ENCODE measurements at regions not wholly inside any gene's neighbourhood (a gene's known extent, or its start where the extent isn't known, plus 50 kb on each side); places are given as distances from the start of the nearest gene placed in this dataset.
A peak's percentile ranks its signal among the peaks of the same experiment; 100 is the strongest.

DNA sequence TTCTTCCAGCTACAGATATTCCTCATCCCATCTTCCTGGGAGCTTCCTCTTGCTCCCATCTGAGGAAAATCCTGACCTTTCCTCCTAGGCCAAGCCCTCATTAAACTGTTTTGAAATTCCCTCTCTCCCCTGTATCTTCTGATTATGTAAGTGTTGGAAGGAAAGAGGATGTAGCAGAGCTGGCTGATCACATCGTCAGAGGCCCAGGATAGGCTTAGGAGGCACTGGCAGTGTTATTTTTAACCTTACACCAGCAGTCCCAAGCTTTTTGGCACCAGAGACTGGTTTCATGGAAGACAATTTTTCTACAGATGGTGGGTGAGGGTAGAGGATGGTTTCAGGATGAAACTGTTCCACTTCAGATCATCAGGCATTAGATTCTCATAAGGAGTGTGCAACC is 630.4 kb downstream of the EPHA4 start:
- DNase-seq, result no peak

DNA sequence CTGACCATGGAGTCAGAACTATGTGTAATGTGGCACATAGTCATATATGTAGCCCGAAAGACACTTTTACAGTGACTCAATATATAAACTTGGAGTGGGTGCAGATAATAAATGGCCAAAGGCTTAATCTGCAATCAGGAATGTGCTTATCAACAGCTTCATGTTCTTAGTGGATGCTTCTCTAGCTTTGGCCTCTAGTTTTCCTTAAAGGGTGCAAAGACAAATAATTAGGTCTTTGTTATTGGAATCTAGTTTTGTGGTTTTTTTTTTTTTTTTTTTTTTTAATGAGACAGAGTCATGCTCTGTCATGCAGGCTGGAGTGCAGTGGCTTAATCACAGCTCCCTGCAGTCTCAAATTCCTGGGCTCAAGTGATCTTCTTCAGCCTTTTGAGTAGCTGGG is 625.6 kb downstream of the EPHA4 start:
- no peak for DNase-seq

DNA sequence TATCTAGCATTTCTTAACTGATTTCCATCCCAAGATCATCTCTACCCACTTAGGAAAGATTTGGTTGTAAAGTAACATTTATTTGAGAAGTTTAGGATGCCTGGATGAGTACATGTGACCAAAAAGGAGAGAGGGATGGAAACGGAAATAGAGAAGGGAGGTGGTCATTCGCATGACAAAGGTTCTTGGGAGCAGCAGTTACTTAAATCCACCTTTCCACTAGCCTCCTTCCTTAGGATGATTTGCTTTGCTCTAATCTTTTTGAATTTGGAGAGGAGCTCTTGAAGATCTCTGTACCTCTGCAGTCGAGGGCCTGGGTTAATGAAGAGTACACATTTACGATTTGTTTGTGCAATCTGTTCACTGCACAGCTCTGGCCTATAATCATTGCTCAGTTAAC is 623.5 kb downstream of the EPHA4 start:
- DNase-seq, result no peak

DNA sequence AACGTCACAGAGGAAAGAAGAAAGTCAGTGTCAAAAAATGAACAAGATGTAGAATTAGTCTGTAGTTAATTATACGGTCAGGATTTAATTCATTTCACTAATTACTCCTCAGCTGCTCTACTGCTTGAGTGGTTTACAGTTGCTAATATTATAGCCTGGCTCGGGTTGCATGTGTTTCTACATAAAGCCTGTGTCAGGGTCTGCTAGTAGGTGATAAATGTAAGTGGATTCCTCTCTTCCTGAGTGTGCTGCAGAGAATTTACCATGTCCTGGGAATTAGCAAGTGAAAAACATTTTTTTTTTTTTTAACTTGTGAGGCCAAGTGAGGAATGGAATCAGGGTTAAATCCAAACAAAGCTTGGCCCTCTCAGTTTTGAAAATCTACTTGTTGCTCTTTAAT is 622.6 kb downstream of the EPHA4 start:
- peak in 2 of 3 experiments; percentile 17 to 88 for DNase-seq

DNA sequence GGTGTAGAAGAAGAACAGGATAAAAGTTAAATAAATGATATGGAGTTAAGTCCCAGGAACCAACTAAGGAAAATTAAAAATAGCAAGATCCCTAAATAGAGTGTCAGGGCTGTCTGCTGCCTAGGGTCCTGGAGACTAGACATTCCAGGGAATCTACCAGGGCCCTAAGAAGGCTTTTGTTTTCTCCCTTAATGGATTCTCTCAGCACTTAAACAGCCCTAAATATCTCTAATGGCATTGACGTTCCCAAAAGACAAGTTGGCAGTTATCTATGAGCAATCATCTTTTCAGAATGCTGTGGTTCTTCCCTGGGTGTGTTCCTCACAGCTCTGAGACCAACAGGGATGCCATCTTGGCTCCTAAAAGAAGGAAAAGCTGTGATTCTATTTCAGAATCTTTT is 616.3 kb downstream of the EPHA4 start:
- no peak for DNase-seq

DNA sequence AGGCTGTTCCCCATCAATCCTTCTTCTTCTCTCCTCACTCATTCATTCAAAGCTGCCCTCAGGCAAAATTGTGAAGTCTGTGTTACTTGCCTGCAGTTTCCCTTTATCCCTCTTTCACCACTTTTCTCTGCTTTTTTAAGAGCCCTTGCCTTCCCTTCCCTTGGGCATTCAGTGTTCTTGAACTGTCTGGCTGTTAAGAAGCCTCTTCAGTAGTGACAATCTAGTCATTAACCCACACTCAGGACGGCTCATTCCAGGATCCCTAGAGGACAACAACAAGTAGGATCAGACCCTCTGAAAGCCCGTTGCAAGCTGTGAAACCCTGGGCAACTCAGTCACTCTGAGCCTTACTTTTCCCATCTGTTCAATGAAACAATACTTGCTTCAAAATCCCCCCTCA is 615.7 kb downstream of the EPHA4 start:
- DNase-seq, result peak in 1 of 3 experiments; percentile 76

DNA sequence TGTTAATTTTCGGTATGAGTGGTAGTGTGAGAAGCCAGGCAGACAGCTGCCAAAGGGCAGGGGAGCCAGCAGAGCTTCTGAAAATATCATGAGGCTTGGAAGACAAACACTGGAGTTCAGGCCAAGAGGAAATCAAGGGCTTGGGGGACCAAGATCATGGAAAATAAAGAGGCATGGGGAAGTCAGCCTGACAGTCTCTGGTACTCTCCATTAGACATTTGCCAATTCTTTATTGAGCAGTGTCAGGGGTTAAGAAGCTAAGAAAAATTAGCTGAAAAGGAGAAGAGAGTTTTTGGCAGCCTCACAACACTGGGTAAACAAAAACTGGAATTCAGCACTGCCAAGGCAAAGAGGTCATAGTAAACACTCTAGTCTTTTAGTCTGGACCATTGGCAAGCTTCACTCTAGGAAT is 612.7 kb downstream of the EPHA4 start:
- DNase-seq, result no peak

DNA sequence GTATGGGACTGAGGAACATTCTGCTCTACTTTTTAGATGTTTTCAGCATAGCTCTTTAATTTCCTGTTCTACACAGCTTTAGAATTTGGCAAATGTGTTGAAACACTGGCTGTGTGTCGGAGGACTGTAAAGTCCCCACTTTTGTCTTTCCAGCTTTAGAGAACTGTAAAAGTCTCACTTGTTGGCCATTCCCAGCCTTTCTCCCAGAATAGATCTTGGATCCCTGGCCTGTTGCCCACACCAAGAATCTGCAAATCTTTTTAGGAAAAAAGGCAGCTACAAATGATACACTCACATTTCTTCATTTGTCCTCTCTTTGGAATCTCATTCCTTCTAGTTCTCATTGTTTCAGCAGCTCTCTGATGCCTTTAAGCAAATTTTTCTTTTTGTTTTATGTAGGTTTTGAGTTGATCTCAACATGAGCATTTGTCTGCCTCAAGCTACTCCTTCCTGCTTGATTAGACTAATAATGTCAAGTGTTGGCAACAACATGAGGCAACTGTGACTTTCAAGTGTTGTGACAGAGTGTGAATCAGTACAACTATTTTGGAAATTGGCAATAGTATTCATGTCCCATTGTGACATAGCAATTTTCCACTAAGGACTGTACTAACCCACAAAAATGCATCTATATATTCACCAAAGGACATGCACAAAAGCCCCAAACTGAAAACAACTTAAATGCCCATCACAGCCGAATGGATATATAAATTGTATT is 610.8 kb downstream of the EPHA4 start:
- DNase-seq, result no peak

DNA sequence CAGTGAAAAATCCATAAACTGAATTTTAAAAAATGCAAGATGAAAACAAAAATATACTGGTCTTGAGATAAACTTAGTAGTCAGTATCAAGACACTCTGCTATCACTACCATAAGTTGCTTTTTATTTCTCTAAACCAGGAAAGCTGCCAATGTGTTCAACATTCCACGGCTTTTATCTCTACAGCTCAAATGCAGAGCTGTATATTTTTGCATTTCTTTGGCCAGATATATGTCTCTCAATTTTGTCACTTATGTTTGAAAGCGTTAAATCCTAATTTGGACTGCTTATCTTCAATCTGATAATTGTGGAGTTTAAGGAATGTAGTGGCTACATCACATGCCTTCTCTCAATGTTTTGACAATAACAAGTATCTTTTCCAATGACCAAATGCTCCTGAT is 609.5 kb downstream of the EPHA4 start:
- no peak for DNase-seq

DNA sequence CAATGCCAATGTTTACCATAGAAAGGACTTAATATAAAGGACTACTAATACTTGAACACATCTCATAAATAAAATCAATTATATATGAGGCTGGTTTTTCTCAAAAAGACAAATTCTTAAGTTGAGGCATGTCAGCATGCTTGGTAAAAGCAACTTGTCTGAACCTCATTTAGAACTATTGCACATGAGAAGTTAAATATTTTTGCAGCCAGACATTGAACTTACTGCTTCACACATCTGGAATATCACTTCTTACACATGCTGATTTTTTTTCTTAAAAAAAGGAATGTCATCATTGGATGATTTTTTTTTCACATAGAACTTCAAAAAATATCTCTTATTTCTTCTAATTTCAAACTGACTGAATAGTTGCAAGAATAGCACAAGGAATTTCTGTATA is 609.0 kb downstream of the EPHA4 start:
- no peak for DNase-seq

DNA sequence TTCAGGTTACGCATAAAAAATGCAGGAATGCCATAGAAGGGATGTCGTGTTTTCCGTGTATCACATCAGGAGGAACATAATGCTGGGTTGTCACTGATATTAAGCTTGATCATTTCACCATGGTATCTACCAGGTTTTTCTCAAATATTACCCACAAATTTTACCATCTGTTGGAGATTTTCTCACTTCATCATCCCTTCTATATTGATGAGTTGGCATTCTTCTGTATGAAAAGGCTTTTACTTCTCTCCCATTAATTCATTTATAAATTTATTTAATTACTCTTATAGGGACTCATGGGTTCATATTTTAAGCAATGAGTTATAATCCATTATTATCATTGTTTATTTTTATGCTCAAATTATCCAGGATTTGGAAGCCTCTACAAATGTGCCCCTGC is 608.2 kb downstream of the EPHA4 start:
- no peak for DNase-seq

DNA sequence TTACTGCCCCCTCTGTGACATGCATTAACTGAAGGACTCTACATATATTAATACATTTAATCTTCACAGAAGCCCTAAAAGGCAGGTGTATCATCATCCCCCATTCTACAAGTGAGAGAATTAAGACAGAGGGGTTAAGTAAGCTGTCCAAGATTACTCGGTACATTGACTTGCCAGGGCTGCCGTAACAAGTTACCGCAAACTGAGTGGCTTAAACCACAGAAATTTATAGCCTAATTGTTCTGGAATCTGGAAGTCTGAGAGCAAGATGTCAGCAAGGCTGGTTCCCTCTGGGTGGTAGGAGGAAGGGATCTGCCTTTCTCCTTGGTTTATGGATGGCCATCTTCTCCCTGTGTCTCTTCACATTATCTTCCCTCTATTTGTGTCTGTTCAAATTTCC is 605.5 kb downstream of the EPHA4 start:
- no peak for DNase-seq

DNA sequence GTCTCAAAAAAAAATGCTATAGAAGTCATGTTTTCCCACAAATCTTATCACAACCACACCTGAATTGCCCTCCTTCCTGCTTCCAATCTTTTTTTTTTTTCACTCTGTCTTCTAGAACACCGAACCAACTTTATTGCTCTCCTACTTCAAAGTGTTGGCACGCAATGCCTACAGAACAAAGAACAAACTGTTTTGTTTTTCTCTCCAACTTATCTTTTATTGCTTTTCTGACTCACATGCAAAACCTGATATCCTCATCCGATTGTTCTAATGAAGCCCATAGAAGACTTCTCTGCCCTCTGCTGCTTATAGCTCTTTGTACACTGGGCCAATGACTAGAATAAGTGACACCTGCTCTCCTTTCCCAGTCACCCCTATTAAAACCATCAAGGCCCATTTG is 602.8 kb downstream of the EPHA4 start:
- no peak for DNase-seq

DNA sequence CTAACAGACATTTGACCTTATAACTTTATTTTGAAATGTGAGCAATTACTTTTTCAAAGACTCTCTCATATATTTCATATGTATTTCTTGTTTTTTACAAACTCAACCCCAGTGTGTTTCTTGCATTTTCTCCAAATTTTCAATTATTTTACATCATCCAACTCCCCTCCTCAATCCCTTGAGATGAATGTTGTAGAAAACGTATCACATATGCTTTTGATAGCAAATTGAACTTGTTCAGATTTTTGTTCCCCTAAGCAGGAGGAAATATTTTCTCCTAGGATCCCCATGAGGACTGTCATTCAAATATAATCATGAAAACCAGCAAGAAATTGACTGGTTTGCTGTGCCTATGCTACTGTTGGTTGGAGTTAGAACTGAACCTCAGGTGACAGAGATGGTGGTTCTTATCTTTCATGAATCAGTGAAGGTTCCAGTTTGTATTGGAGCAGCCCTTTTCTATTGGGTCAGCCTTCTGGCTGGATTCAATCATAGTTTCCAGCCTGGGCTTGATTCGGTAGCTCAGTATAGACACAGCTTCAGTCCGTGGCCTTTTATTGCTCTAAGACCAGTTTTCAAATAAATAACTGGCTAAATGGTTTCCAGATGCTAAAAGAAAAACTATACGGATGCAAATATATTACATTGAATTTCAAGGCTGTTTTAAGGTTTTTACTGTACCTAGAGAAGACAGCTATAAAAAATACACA is 591.0 kb downstream of the EPHA4 start:
- no peak for DNase-seq

DNA sequence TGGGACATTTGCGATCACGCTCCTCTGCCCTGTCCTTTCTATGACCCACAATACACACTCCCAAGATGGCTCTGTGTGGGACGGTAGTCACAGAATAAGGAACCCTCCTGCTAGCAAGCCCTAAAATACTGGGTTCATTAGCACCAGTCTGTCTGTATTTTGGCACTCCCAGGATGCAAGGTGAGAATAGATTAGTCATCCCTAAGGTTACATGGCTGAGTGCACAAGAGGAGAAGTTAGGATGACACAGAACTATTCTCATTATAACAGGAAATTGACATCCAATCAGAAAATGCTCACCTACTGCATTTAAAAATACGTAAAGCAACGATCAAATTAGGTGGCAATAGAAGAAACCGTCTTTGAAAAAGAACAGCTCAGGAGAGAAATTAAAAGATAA is 590.2 kb downstream of the EPHA4 start:
- DNase-seq, result no peak

DNA sequence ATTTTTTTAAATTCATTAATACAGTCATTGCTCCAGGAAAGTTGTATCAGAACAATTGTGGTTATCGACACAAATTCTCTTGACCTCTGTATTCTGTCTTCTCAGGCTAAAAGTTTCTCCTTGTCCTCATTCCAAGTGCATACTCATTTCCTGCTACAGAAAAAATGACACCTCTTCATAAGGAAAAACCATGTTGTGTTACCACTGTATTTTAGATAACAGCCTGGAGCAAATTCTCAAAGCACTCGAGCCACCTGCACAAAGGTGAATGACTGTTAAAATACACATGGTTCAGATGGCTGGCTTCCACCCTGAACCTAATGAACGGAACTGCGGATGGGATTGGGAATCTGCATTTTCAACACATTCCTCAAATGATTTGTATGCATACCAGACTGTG is 586.5 kb downstream of the EPHA4 start:
- no peak for DNase-seq

DNA sequence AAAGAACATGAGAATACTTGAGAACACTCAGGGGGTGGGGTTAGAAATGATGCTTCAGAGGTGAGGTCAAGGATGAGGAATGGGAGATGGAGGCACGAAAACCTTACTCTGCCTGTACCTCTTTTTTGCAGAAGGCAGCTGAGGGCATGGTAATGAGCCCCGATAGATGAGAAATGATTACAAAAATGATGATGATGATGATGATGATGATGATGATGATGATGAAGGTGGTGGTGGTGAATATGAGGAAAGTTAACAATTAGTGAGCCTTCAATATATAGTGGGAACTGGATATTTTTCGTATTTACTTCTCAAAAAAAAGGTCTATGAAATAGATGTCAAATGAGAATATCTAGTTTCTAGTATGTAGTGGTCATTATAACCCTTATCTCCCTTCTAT is 584.3 kb downstream of the EPHA4 start:
- no peak for DNase-seq

DNA sequence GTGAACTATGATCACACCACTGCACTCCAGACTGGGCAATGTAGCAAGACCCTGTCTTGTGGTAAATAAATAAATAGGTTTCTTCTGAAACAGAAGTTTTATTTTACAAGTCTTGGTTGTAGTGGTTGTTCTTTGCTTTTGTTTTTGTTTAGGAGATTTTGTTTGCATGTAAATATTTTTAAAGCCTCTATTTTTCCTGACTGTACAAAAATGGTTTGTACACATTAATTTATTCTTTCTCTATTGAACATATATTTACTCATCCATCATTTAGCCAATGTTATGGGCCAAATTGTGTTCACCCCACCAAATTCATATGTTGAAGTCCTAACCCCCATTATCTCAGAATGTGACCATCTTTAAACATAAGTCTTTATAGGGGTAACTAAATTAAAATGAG is 580.1 kb downstream of the EPHA4 start:
- no peak for DNase-seq

DNA sequence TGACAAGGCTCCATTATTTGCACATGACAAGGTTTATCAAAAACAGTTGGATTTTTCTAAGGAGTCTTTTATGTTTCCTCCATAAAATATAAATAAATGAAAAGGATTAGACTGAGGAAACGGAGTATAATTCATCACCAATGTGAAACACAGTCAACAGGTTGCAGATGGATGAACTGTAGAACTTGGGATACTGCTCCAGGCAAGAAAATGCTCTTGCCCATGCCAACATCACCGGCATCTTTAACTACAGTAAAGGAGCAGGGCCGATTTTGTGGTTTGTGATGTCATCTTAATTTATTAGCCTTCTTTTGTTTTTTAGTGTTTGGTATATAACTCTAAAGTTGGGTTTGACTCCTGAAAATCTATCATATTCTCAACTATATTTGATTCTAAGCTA is 577.3 kb downstream of the EPHA4 start:
- DNase-seq, result no peak

DNA sequence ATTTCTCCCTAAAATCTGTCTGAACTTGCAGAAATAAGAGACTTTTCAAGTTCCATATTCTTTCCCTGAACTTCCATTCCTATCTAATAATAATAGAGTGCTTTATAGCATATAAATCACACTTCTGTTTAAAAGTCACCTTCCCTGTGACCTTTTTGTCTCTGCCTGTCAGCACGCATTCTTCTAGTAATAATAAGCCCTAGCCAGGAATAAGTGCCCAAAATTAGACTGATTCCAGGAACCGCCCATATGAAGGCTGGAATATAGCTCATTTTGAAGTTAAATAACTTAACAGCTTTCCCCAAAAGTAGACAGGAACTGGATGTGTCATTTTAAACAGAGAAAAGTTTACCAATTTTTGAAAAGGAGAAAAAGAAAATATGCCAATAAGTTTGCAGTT is 576.5 kb downstream of the EPHA4 start:
- DNase-seq, result no peak

DNA sequence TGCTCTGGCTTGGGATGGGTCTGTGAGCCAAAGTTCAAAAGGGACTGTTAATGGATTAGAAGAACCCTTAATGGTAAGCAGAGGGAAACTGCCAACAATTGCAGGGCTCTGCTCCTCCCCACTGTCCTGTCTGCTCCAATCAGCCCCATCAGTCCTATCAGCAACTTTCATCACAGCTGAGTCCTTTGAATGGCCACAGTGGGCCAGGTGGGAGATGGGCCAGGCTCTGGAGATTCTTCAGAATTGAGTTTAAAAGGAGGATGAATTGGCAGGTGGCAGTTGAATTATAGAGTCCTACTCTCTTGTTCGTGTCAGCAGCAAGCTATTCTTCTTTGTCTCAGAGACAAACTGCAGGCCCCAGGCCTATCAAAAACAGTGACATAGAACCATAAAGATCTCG is 573.9 kb downstream of the EPHA4 start:
- DNase-seq, result no peak

DNA sequence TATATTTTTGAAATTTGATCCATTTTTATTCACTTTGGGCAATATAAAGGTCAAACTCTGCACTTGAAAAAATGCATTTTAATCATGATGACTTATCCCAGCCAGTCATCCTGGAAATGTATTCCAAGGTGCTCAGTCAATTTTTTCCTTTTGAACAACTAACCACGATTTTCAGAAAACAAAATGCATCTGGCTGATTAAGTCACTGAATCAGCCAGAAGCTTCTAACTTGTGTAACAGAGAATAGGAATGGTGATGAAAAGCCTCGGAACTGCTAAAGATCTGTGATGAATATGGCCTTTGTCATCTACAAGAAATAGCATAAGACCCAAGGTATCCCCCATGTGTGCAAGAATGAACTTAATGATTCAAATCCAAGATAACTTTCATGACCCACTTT is 572.7 kb downstream of the EPHA4 start:
- DNase-seq, result no peak

DNA sequence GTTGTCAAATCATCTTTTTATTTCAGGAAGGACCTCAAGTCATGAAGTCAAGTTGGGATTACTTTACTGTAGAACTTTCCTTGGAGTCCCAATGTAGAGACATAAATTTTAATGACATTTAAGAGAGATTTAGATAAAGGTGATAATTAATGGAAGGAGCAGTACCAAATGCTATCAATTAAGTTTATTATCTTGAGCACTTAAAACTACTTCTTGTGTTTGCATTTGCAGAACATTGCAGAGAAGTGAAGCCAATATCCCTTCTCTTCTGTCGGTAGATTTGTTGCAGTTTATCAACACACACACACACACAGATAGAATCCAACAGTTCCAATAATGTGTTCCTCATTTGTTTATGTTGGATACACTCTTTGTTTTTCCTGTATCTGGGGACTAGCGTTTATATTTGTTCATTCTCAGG is 570.7 kb downstream of the EPHA4 start:
- peak in 1 of 3 experiments; percentile 28 for DNase-seq

DNA sequence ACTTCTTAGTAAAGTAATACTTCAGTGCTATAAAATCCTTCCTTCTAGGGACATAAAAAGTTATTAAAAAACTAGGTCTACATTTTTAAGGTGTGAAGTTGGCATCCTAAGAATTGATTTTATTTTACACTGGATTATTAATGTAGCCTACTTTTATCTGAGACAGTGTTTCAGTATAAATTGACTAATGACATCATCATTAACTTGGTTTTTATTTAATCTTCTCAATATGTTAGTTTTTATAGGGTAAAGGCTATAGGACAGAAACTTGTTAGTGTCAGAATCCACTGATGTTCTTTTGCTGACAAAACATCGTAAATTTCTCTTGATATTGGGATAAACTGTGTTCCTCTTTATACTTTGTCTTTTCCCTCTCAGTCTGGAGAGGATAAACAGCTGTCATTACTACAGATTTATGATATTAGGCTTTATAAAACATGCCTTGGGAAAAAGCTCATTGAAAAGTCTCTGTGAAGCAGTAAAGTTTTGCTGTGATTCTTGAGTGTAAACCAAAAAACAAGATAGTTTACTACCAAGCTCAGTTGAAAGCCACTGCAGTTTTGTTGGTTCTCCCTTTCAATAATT is 569.9 kb downstream of the EPHA4 start:
- DNase-seq, result no peak

DNA sequence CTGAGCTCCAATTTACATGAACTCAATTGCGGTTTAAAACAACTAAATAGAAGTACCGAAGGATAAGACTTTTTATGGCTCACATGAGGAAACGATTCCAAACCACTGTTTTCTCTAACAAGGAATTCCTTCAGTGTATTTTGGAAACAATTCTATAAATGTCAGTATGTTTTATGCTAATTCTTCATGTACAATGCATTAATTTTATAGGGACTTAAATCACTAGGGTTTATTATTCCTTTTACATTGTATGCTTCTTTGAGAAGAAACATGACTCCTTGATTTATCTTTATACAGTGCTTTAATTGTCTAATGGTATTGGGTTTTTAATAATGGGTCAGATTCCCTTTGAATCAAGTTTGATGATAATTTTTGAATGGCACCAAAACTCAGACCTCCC is 566.8 kb downstream of the EPHA4 start:
- DNase-seq, result no peak

Data from NCI-H1417 (cell line).